ENCODE measurements at regions not wholly inside any gene's neighbourhood (a gene's known extent, or its start where the extent isn't known, plus 50 kb on each side); places are given as distances from the start of the nearest gene placed in this dataset.

GRCh38 chr3:113051787-113052186, 61.0 kb downstream of the GTPBP8 start:
- Mint-ChIP-seq H3K27ac (no peak overlapping the region), H3K36me3 (no peaks in the 10 kb centered on the region), H3K4me3 (no peak overlapping the region), H3K9me3 (no peaks in the 10 kb centered on the region), H3K4me1 (no peaks in the 10 kb centered on the region)
- DNase-seq (ENCODE audit: low spot score in 2 of 2), result no peak
- ATAC-seq, result no peak

- Mint-ChIP-seq H3K4me1 (no peaks in the 10 kb centered on the region), H3K4me3 (no peak overlapping the region), H3K9me3 (no peaks in the 10 kb centered on the region), H3K36me3 (no peaks in the 10 kb centered on the region), H3K27ac (no peak overlapping the region)
- DNase-seq (ENCODE audit: low spot score in 2 of 2), result no peak
- ATAC-seq, result no peak
Measured at GRCh38 chr3:113053169-113053568, 62.4 kb downstream of the GTPBP8 start.

GRCh38 chr3:113054552-113054951, 63.8 kb downstream of the GTPBP8 start:
- Mint-ChIP-seq H3K36me3 (no peaks in the 10 kb centered on the region), H3K9me3 (no peaks in the 10 kb centered on the region), H3K4me3 (no peak overlapping the region), H3K27ac (no peak overlapping the region), H3K4me1 (no peaks in the 10 kb centered on the region)
- DNase-seq (ENCODE audit: low spot score in 2 of 2), result no peak
- no peak for ATAC-seq

- DNase-seq (ENCODE audit: low spot score in 2 of 2) (no peak), ATAC-seq (no peak)
- Mint-ChIP-seq H3K27ac (no peak overlapping the region), H3K36me3 (no peaks in the 10 kb centered on the region), H3K4me3 (no peak overlapping the region), H3K4me1 (no peaks in the 10 kb centered on the region), H3K9me3 (no peaks in the 10 kb centered on the region)
Measured at GRCh38 chr3:113055201-113055600, 64.4 kb downstream of the GTPBP8 start.

GRCh38 chr3:113055961-113056360, 65.2 kb downstream of the GTPBP8 start:
- Mint-ChIP-seq H3K36me3 (no peaks in the 10 kb centered on the region), H3K4me3 (no peak overlapping the region), H3K27ac (no peak overlapping the region), H3K9me3 (no peaks in the 10 kb centered on the region), H3K4me1 (no peaks in the 10 kb centered on the region)
- DNase-seq (ENCODE audit: low spot score in 2 of 2) (no peak), ATAC-seq (no peak)

GRCh38 chr3:113057117-113057516, 66.3 kb downstream of the GTPBP8 start:
- ATAC-seq (no peak), DNase-seq (ENCODE audit: low spot score in 2 of 2) (no peak)
- Mint-ChIP-seq H3K4me3 (no peak overlapping the region), H3K36me3 (peaks cover under 1% of the 10 kb centered on the region), H3K27ac (no peak overlapping the region), H3K4me1 (no peaks in the 10 kb centered on the region), H3K9me3 (no peaks in the 10 kb centered on the region)

GRCh38 chr3:113058188-113058587, 67.4 kb downstream of the GTPBP8 start:
- DNase-seq (ENCODE audit: low spot score in 2 of 2), result no peak
- H3K36me3 Mint-ChIP-seq, result peaks cover 10% of the 10 kb centered on the region
- no peaks in the 10 kb centered on the region for H3K4me1 Mint-ChIP-seq
- H3K4me3 Mint-ChIP-seq, result no peak overlapping the region
- ATAC-seq, result no peak
- H3K27ac Mint-ChIP-seq, result no peak overlapping the region
- H3K9me3 Mint-ChIP-seq, result no peaks in the 10 kb centered on the region

- no peaks in the 10 kb centered on the region for H3K4me1 Mint-ChIP-seq
- peaks cover 4% of the 10 kb centered on the region for H3K9me3 Mint-ChIP-seq
- peaks cover 15% of the 10 kb centered on the region for H3K36me3 Mint-ChIP-seq
- no peak for ATAC-seq
- no peak overlapping the region for H3K27ac Mint-ChIP-seq
- no peak overlapping the region for H3K4me3 Mint-ChIP-seq
- DNase-seq (ENCODE audit: low spot score in 2 of 2), result no peak
Measured at GRCh38 chr3:113062705-113063104, 71.9 kb downstream of the GTPBP8 start.

GRCh38 chr3:113063126-113063894, 72.5 kb downstream of the GTPBP8 start:
- no peak for DNase-seq (ENCODE audit: low spot score in 2 of 2)
- H3K4me1 Mint-ChIP-seq, result no peaks in the 10 kb centered on the region
- H3K4me3 Mint-ChIP-seq, result no peak overlapping the region
- no peak overlapping the region for H3K27ac Mint-ChIP-seq
- ATAC-seq, result no peak
- H3K9me3 Mint-ChIP-seq, result peaks cover 4% of the 10 kb centered on the region
- peaks cover 15% of the 10 kb centered on the region for H3K36me3 Mint-ChIP-seq

- Mint-ChIP-seq H3K27ac (no peak overlapping the region), H3K4me1 (no peaks in the 10 kb centered on the region), H3K9me3 (peaks cover 4% of the 10 kb centered on the region), H3K4me3 (no peak overlapping the region), H3K36me3 (peaks cover 15% of the 10 kb centered on the region)
- DNase-seq (ENCODE audit: low spot score in 2 of 2) (no peak), ATAC-seq (no peak)
Measured at GRCh38 chr3:113064183-113064582, 73.4 kb downstream of the GTPBP8 start.

- Mint-ChIP-seq H3K4me3 (no peak overlapping the region), H3K36me3 (peaks cover 15% of the 10 kb centered on the region), H3K4me1 (no peaks in the 10 kb centered on the region), H3K9me3 (peaks cover 4% of the 10 kb centered on the region), H3K27ac (no peak overlapping the region)
- DNase-seq (ENCODE audit: low spot score in 2 of 2) (no peak), ATAC-seq (no peak)
Measured at GRCh38 chr3:113065336-113065735, 74.6 kb downstream of the GTPBP8 start.

- H3K36me3 Mint-ChIP-seq, result no peaks in the 10 kb centered on the region
- no peak overlapping the region for H3K27ac Mint-ChIP-seq
- H3K9me3 Mint-ChIP-seq, result peaks cover 4% of the 10 kb centered on the region
- DNase-seq (ENCODE audit: low spot score in 2 of 2) (no peak), ATAC-seq (no peak)
- no peak overlapping the region for H3K4me3 Mint-ChIP-seq
- no peaks in the 10 kb centered on the region for H3K4me1 Mint-ChIP-seq
Measured at GRCh38 chr3:113070072-113070640, 79.4 kb downstream of the GTPBP8 start.

GRCh38 chr3:113070681-113071113, 79.9 kb downstream of the GTPBP8 start:
- Mint-ChIP-seq H3K36me3 (no peaks in the 10 kb centered on the region), H3K4me3 (no peak overlapping the region), H3K27ac (no peak overlapping the region), H3K4me1 (no peaks in the 10 kb centered on the region), H3K9me3 (peaks cover 4% of the 10 kb centered on the region)
- ATAC-seq (no peak), DNase-seq (ENCODE audit: low spot score in 2 of 2) (no peak)

- Mint-ChIP-seq H3K4me1 (no peaks in the 10 kb centered on the region), H3K36me3 (no peaks in the 10 kb centered on the region), H3K9me3 (no peaks in the 10 kb centered on the region), H3K27ac (no peak overlapping the region), H3K4me3 (no peak overlapping the region)
- DNase-seq (ENCODE audit: low spot score in 2 of 2), result no peak
- no peak for ATAC-seq
Measured at GRCh38 chr3:113075588-113075987, 84.8 kb downstream of the GTPBP8 start.

GRCh38 chr3:113079218-113079961, 88.6 kb downstream of the GTPBP8 start:
- Mint-ChIP-seq H3K27ac (no peak overlapping the region), H3K36me3 (no peaks in the 10 kb centered on the region), H3K4me1 (no peaks in the 10 kb centered on the region), H3K9me3 (no peaks in the 10 kb centered on the region), H3K4me3 (no peak overlapping the region)
- ATAC-seq (no peak), DNase-seq (ENCODE audit: low spot score in 2 of 2) (no peak)

GRCh38 chr3:113084777-113085176, 94.0 kb downstream of the GTPBP8 start:
- H3K27ac Mint-ChIP-seq, result no peak overlapping the region
- H3K4me3 Mint-ChIP-seq, result no peak overlapping the region
- no peaks in the 10 kb centered on the region for H3K36me3 Mint-ChIP-seq
- H3K9me3 Mint-ChIP-seq, result no peaks in the 10 kb centered on the region
- H3K4me1 Mint-ChIP-seq, result peaks cover 6% of the 10 kb centered on the region
- ATAC-seq, result no peak
- DNase-seq (ENCODE audit: low spot score in 2 of 2), result no peak
